Amygdala (tissue), 56 donors: ENCODE measurements at regions not wholly inside any gene's neighbourhood (a gene's known extent, or its start where the extent isn't known, plus 50 kb on each side); places are given as distances from the start of the nearest gene placed in this dataset.
"Not testable (repeated sequence)": the region's sequence is repeated elsewhere in the genome, so short reads cannot be mapped to it uniquely, and the experiment has no call there.

ENCODE experiments used
- DNase-seq, 56 donors: peaks; one replicate each; lab custom pipeline; 2025; lab: John Stamatoyannopoulos, UW

DNA sequence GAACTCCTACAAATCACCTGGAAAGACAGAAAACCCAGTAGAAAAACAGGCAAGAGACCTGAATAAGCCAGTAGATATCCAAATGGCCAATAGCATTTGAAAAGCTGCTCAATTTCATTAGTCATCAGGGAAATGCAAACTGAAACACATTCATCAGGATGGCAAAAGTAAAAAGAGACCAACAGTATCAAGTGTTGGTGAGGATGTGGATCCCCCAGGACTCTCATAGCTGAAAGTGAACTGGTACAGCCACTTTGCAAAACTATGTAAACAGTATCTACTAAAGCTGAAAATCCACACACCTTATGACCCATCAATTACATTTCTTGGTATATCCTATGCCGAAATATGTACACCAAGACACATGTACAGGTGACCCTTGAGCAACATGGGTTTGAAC, 180.4 kb upstream of the IRF2BP2 start:
- DNase-seq = not testable (repeated sequence)

GRCh38 chr1:234787011-234787584, 177.1 kb upstream of the IRF2BP2 start:
- not testable (repeated sequence) for DNase-seq

DNA sequence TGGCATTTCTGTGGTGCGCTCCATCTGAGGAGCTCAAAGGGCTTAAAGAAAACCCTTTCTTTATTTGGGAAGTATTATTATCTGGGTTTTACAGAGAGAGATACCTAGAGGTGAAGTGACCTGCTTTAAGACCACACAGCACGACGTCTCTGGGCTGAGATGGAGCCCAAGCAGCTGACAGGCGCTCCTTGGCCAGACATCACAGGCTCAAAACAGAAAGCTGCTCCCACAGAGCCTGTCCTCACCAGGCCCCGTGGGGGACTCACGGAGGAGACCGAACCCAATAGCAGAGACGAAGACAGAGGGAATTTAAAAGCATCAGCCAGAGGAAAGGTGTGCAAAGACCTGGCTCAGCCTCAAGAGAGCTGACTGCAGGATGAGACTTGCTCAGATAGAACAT, 175.9 kb upstream of the IRF2BP2 start:
- not testable (repeated sequence) for DNase-seq

GRCh38 chr1:234785471-234785919, 175.5 kb upstream of the IRF2BP2 start:
- DNase-seq = not testable (repeated sequence)

DNA sequence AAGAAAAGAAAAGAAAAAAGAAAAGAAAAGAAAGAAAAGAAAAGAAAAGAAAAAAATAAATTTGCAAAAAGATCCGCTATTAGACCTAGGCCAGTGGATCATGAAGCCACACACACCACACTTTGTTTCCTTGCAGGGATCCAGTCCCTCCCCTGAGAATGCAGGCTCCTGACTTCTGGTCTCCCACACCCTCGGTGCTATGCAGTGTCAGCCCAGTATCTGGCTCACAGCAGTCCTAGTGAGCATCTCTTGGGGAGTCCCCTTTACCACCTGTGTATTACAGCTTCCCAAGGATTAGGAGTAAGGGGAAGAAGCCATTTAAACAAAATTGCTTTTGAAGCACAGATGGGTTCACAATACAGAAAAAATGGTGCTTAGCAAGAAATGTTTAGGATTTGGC, 174.1 kb upstream of the IRF2BP2 start:
- DNase-seq = not testable (repeated sequence)

DNA sequence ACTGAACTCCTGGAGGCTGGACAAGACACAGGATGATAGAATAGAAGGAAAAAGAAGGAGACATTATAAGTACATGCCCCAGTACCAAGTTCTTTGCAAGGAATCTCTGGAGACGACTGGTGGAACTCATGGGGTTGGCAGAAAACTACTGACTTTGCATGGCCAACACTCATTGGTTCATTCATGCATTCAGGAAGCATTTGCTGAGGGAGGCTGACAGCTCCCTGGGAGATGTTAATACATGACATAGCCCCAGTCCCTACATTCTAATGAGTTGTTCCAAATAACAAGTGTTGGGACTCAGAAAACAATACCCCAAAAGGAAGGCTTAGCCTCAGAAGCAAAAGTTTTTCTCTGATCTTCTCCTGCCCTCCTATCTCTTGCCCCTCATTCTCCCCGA, 172.8 kb upstream of the IRF2BP2 start:
- peak in 2 of 56 donors; percentile 16 to 22 for DNase-seq

DNA sequence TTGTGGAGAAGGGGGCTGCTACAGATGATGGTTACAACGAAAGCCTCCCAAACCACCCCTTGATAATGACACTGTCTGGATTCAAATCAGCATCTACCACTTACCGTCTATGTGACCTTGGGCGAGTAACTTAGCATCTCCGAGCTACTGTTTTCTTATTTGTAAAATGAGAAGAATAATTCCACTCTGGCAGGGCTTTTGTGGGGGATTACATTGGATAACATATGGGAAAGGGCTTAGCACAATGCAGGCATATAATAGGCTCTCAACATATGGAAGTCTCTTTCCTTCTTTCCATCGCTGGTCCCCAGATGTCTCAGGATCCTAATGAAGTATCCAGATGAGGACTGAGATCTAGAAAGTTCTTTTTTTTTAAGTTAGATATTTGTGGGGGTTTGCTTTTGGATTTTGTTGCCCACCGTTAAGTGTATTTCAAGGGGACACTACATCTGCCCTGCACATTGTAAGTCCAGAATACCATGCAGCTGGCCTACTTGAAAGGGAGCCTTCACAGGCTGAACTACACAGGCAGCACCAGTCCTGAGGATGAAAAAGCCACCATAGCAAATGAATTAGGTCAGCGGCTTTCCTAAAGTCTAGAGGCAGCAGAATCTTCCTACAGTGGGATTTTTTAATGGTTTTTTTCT, 172.2 kb upstream of the IRF2BP2 start:
- no peak for DNase-seq

DNA sequence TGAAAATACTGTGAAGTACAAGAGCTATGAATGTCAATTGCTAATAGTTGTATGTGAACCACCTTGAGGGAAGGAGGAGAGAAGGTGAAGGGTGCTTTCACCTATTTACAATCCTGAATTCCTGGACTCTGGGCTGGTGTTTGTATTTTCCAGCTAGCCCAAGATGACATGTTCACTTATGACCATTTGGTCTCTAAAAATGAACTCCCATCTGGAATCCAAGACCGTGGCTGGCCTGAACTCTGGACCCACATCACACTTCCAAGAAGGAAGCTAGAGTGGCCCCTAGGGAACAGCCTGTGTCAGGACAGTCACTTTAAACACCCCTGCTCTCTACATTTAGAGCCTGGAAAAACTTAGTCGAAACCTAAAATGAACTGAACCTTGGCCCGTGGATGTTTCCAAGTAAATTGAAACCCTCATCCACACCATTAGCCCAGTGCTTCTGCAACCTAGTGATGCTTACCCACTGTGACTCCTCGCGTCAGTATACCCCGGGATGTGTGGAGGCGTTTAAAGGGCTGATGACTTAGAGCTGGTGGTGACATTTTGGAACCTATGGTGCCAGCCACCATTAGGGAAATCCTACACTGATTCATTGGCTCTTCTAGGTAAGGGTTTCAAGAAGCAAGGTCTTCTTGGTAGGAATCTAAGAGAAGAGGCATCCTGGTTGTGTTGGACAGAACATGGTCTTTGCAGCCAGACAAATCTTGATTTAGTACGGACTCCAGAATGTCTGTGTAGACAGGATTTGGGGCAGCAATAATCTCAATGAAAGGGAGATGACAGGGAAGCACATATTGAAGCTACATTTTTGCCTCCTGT, 171.5 kb upstream of the IRF2BP2 start:
- peak in 1 of 56 donors; percentile 12 for DNase-seq

DNA sequence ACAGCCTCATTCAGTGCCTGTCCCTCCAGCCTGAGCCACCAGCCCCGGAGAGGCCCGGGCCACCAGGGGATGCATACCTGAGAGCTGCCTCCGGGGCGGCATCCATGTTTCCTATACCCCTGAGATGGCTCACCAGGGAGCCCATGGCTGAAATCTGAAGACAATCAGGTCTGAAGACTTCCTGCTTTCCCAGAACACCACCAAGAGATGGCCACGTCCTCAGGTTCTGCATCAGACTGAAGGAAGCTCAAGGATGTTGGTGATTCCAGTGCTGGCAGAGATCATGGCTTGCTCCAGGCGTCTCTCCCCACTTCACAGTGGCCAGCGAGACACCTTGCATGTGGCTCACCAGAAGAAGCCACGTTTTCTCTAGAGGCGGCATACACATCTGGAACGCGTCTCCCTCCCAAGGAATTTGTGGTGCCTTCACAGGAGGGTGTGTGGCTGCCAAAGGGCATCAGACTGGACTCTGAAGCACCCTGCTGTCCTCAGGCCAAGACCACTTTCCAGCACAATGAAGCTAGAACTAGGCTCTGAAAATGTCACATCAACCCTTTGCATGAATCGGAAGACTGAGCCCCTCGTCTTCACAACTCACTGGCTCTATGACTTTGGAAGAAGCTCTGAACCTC, 170.7 kb upstream of the IRF2BP2 start:
- DNase-seq = no peak

GRCh38 chr1:234780112-234780511, 170.1 kb upstream of the IRF2BP2 start:
- DNase-seq = no peak

GRCh38 chr1:234779600-234779999, 169.6 kb upstream of the IRF2BP2 start:
- DNase-seq = not testable (repeated sequence)

- no peak for DNase-seq
Observed at GRCh38 chr1:234779160-234779538, 169.2 kb upstream of the IRF2BP2 start.

DNA sequence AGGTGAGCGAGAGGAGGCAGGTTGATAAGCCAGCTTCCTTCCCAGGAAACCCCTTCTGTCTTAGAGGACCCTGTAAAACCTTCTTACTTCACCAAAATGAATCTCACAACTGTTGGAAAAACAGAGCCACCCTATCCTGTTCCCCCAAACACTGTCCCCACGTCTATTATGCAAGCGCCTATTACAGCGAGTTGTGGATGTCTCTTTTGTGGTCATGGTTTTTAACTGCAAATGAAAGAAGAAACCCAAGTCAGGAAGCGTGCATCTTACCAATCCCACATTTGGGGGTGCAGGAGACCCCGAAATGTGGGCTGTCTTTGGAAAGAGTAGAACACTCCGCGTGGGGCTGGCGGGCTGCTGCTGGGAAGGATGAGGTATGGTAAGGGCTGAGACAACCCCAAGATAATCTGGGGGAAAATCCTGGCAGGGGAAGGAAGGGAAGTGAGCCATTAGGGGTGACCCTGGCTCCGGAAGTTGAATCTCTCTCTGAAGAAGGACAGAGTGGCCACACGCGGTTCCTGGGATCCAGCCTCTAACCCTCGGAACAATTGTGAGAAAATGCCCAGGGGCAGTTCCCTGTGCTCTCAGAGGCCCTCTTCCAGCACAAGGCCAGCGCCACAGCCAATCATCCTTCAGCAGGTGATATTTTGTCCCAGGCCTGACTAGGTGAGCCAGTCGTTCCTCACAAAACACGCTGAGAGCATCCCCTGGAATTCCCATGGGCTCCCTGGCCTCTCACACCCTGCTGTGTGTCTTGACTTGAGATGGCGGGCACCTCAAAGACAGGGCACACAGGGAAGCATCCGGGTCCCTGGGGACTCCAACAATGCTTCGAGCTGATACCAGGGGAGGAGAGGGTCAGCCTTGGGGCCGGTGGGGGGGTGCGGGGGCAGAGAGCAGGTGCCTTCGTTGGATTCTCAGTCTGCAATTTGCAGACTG, 168.5 kb upstream of the IRF2BP2 start:
- DNase-seq = peak in 3 of 56 donors; percentile 22 to 67 (median 30)

DNA sequence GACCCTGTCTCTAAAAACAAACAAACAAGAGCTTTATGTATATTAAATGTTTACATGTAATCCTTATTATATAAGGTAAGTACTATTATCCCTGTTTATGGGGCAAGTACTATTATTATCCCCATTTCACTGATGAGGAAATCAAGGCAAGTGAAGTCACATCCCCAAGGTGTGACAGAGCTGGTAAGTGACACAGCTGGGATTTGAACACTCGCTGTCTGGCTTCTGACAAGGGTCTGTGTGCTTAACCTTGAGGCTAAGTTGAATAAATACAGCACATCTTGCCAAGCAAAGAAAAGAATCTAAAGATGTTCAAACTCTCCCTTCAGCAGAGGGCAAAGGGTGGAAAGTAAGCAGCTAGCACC, 167.9 kb upstream of the IRF2BP2 start:
- no peak for DNase-seq

GRCh38 chr1:234776876-234777855, 167.2 kb upstream of the IRF2BP2 start:
- peak in 1 of 56 donors; percentile 16 for DNase-seq

DNA sequence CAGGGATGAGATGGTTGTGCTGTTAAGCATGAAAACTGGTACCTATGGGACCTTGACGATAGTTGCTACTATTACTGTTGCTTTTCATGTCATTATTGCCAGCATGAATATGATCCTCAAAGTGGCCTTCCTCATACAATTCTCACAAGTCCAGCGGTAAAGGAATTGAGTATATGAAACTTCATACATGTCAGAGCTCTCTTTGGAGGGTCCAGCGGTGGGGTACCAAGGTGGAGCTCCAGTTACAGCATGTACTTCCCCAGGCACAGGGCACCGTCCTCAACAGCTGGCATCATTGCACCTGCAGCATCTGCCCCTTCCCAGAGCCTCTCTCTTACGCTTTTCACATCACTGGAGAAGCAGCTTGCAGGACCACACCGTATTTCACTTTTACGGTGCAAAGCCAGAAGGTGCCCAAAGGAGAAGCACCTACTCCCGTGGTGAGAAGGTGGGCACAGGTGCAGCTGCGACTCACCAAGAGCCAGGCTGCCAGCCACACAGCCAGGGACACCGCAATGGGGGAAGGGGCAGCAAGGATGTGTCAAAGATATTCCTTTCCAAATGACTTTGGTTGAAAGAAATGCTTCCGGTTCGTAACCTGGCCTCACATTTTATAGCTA, 166.4 kb upstream of the IRF2BP2 start:
- DNase-seq = no peak

GRCh38 chr1:234775477-234776246, 165.7 kb upstream of the IRF2BP2 start:
- DNase-seq = peak in 1 of 56 donors; percentile 23

GRCh38 chr1:234774971-234775370, 165.0 kb upstream of the IRF2BP2 start:
- DNase-seq = no peak
